Astrocyte of the spinal cord (primary cell): ENCODE measurements at regions not wholly inside any gene's neighbourhood (a gene's known extent, or its start where the extent isn't known, plus 50 kb on each side); places are given as distances from the start of the nearest gene placed in this dataset.

Experiments used
- DNase-seq: peaks from one replicate; pipeline ENCODE4 v3.0.0; 2011; ENCODE audit warnings: low read depth, low spot score
- H3K4me3 ChIP-seq: 2 replicates; pipeline ENCODE4 v1.5.1; 2011; ENCODE audit warnings: low read depth, mild to moderate bottlenecking, low read length, moderate library complexity
- CTCF ChIP-seq: IDR thresholded peaks from 2 replicates; pipeline ENCODE4 v1.5.1; 2012; ENCODE audit warnings: low read depth, mild to moderate bottlenecking, low read length, inconsistent platforms
- in situ Hi-C: cut with HindIII; loops from 2 replicates; pipeline ENCODE4 v1.10.0; 2017; ENCODE audit warnings: low sequenced_read_pairs

GRCh38 chr6:122129313-122130025 is 270.0 kb upstream of the HSF2 start:
- in situ Hi-C loops, result no loop called here
- H3K4me3 ChIP-seq, result no peak overlapping the region
- no peak for DNase-seq
- no peak for TF ChIP-seq CTCF

- no peak for TF ChIP-seq CTCF
- in situ Hi-C loops, result no loop called here
- no peak for DNase-seq
- no peak overlapping the region for H3K4me3 ChIP-seq
Observed at GRCh38 chr6:122130026-122130348, 269.5 kb upstream of the HSF2 start.

- in situ Hi-C loops, result no loop called here
- no peak for TF ChIP-seq CTCF
- H3K4me3 ChIP-seq, result no peak overlapping the region
- DNase-seq, result no peak
Observed at GRCh38 chr6:122130518-122130917, 268.9 kb upstream of the HSF2 start.

GRCh38 chr6:122136386-122136785 is 263.1 kb upstream of the HSF2 start:
- no peak for DNase-seq
- H3K4me3 ChIP-seq, result no peak overlapping the region
- no peak for TF ChIP-seq CTCF
- in situ Hi-C loops, result no loop called here

GRCh38 chr6:122140031-122140430 is 259.4 kb upstream of the HSF2 start:
- no peak for TF ChIP-seq CTCF
- in situ Hi-C loops, result no loop called here
- no peak overlapping the region for H3K4me3 ChIP-seq
- DNase-seq, result no peak

GRCh38 chr6:122141246-122141645 is 258.2 kb upstream of the HSF2 start:
- no peak for DNase-seq
- H3K4me3 ChIP-seq, result no peak overlapping the region
- in situ Hi-C loops, result no loop called here
- no peak for TF ChIP-seq CTCF
